HCT116 (cell line): ENCODE measurements at regions not wholly inside any gene's neighbourhood (a gene's known extent, or its start where the extent isn't known, plus 50 kb on each side); places are given as distances from the start of the nearest gene placed in this dataset.

ENCODE experiments used
- ATAC-seq: fragments of 200-7000 bp; cut with Tn5 transposase; 2 replicates; pipeline ENCODE4 v1.9.1; 2020; ENCODE audit warnings: mild to moderate bottlenecking, moderate library complexity
- BruUV-seq: library from RNA; stranded (reverse); fragments of 400-500 nt; replicated peaks from 2 replicates; lab custom pipeline; 2021; lab: Mats Ljungman, UMichigan
- CTCF ChIA-PET: fragments of 300-600 bp; sonication (Branson Sonifier 250); formaldehyde crosslinking; loops from one replicate; lab custom pipeline; 2021; ENCODE audit warnings: antibody characterized with exemption; lab: Charles Lee
- POLR2A ChIA-PET: fragments of 300-600, 350-600 bp; sonication (Branson Sonifier 250); formaldehyde crosslinking; loops from one replicate; lab custom pipeline; 2021; ENCODE audit warnings: antibody characterized with exemption; lab: Charles Lee
- RAD21 ChIA-PET, 2 experiments: fragments of 300-600 bp; sonication (Branson Sonifier 250); formaldehyde crosslinking; loops; one replicate each; lab custom pipeline; 2023; ENCODE audit warnings: low total read pairs in 2 of 2; ENCODE audit not compliant: uncharacterized antibody in 2 of 2, unreplicated experiment in 2 of 2, low non-redundant PET in 1 of 2; lab: Charles Lee
- DNase-seq: peaks from one replicate; pipeline ENCODE4 v3.0.0-alpha.2; 2010; ENCODE audit warnings: low read depth, low spot score
- H2AFZ ChIP-seq: fragments of 200-600 bp; shearing (Covaris generic), sonication (generic); 2 replicates; pipeline ENCODE4 v1.6.1; 2017; ENCODE audit warnings: low read depth, mixed run types, mixed read lengths, antibody characterized with exemption, low read length; ENCODE audit not compliant: poor library complexity, severe bottlenecking
- H3K27ac ChIP-seq: 2 replicates; pipeline ENCODE4 v1.5.1; 2012; ENCODE audit warnings: low read depth, low read length
- H3K27me3 ChIP-seq: fragments of 200-600 bp; sonication (generic); 2 replicates; pipeline ENCODE4 v1.6.1; 2016; ENCODE audit warnings: mixed run types, low read length, mixed read lengths; ENCODE audit not compliant: insufficient read depth
- H3K36me3 ChIP-seq, 2 experiments: fragments of 200-500 bp in 1 of 2; fragments of 200-600 bp in 1 of 2; sonication (Bioruptor generic) in 1 of 2; sonication (generic) in 1 of 2; 2 replicates each; pipeline versions ENCODE4 v1.5.1 to v1.6.1; 2014 to 2016; ENCODE audit warnings: low read length in 2 of 2, inconsistent platforms in 1 of 2, mixed read lengths in 1 of 2, mixed run types in 1 of 2; ENCODE audit not compliant: insufficient read depth in 2 of 2, control insufficient read depth in 1 of 2
- H3K4me1 ChIP-seq, 2 experiments: fragments of 200-600 bp in 1 of 2; sonication (generic) in 1 of 2; 2 replicates each; pipeline versions ENCODE4 v1.5.1 to v1.6.1; 2012 to 2017; ENCODE audit warnings: low read length in 2 of 2, inconsistent platforms in 1 of 2, mild to moderate bottlenecking in 1 of 2, mixed read lengths in 1 of 2, mixed run types in 1 of 2, moderate library complexity in 1 of 2; ENCODE audit not compliant: insufficient read depth in 2 of 2, control insufficient read depth in 1 of 2
- H3K4me2 ChIP-seq: fragments of 200-600 bp; sonication (generic); 2 replicates; pipeline ENCODE4 v1.6.1; 2017; ENCODE audit warnings: mixed run types, low read length, mixed read lengths
- H3K4me3 ChIP-seq, 2 experiments: fragments of 200-600 bp in 1 of 2; sonication (generic) in 1 of 2; replicated peaks in 1 of 2; 2 replicates each; pipeline ENCODE4 v1.5.1; 2011 to 2016; ENCODE audit warnings: low read length in 2 of 2, control low read depth in 1 of 2, low read depth in 1 of 2, mild to moderate bottlenecking in 1 of 2, mixed read lengths in 1 of 2, mixed run types in 1 of 2
- H3K79me2 ChIP-seq: fragments of 200-600 bp; sonication (generic); 2 replicates; pipeline ENCODE4 v1.6.1; 2017; ENCODE audit warnings: mild to moderate bottlenecking, mixed run types, low read length, moderate library complexity, mixed read lengths; ENCODE audit not compliant: insufficient read depth
- H3K9ac ChIP-seq: fragments of 200-600 bp; sonication (generic); 2 replicates; pipeline ENCODE4 v1.6.1; 2016; ENCODE audit warnings: low read length, mixed read lengths
- H3K9me2 ChIP-seq: fragments of 200-600 bp; sonication (generic), shearing (Covaris generic); 2 replicates; pipeline ENCODE4 v1.6.1; 2017; ENCODE audit warnings: mixed run types, mild to moderate bottlenecking, moderate library complexity; ENCODE audit not compliant: insufficient read depth
- H3K9me3 ChIP-seq, 2 experiments: fragments of 200-500 bp in 1 of 2; fragments of 200-600 bp in 1 of 2; sonication (Bioruptor generic) in 1 of 2; sonication (generic) in 1 of 2; 2 replicates each; pipeline ENCODE4 v1.6.1; 2014 to 2017; ENCODE audit warnings: low read length in 2 of 2, mixed read lengths in 2 of 2, inconsistent platforms in 1 of 2, low read depth in 1 of 2, mild to moderate bottlenecking in 1 of 2, mixed run types in 1 of 2, moderate library complexity in 1 of 2; ENCODE audit not compliant: control insufficient read depth in 1 of 2, insufficient read depth in 1 of 2
- H4K20me1 ChIP-seq: fragments of 200-600 bp; sonication (generic), shearing (Covaris generic); 2 replicates; pipeline ENCODE4 v1.6.1; 2017; ENCODE audit warnings: mixed run types, mild to moderate bottlenecking, moderate library complexity; ENCODE audit not compliant: insufficient read depth
- ATF3 ChIP-seq: IDR thresholded peaks from 2 replicates; pipeline ENCODE4 v1.6.1; 2012
- CBX3 ChIP-seq: IDR thresholded peaks from 2 replicates; pipeline ENCODE4 v1.6.1; 2012; ENCODE audit warnings: low read depth
- EGR1 ChIP-seq: IDR thresholded peaks from 2 replicates; pipeline ENCODE4 v1.6.1; 2012; ENCODE audit warnings: low read depth
- ZBTB33 ChIP-seq: IDR thresholded peaks from 2 replicates; pipeline ENCODE4 v1.6.1; 2011; ENCODE audit warnings: mild to moderate bottlenecking, low read length, moderate library complexity; ENCODE audit not compliant: insufficient replicate concordance; ENCODE audit errors: extremely low read depth
- ZNF274 ChIP-seq: fragments of 200-500 bp; sonication (Bioruptor generic); IDR thresholded peaks from 2 replicates; pipeline ENCODE4 v1.6.1; 2014; ENCODE audit warnings: mild to moderate bottlenecking, low read depth, low read length, inconsistent platforms
- intact Hi-C: fragments of 100-400 bp; cut with micrococcal nuclease; formaldehyde crosslinking; loops from 2 replicates; pipeline ENCODE4 v1.10.0; 2022

GRCh38 chr1:8152731-8153702 lies 126.9 kb upstream of the ERRFI1 start:
- CTCF ChIA-PET, result interaction anchor here (2.0 kb wide), 1 partner anchor 13 kb away, joined by 4 read pairs; no protein-coding TSS in a partner anchor
- no peaks in the 10 kb centered on the region for H3K9me2 ChIP-seq
- H4K20me1 ChIP-seq, result no peaks in the 10 kb centered on the region
- TF ChIP-seq ZNF274, result no peak
- TF ChIP-seq CBX3, result peak; percentile 29; the same call in 1 of the 2 replicates
- no peak for TF ChIP-seq ATF3
- no peak for TF ChIP-seq ZBTB33
- TF ChIP-seq EGR1, result no peak
- H3K4me3 ChIP-seq, result no peak overlapping the region
- H3K27me3 ChIP-seq, result no peaks in the 10 kb centered on the region
- POLR2A ChIA-PET, result interaction anchor here (1.1 to 7.2 kb wide), 5 partner anchors 10 to 48 kb away, joined by 3 to 77 read pairs (median 15); no protein-coding TSS in a partner anchor
- no peak overlapping the region for H3K9ac ChIP-seq
- peaks cover 35 to 38% of the 10 kb centered on the region in 2 experiments for H3K4me1 ChIP-seq
- BruUV-seq, result TSS peak; percentile 96
- H3K79me2 ChIP-seq, result no peaks in the 10 kb centered on the region
- DNase-seq (no peak), ATAC-seq (no peak)
- H3K36me3 ChIP-seq, result no peaks in the 10 kb centered on the region
- intact Hi-C loops, result no loop called here
- no peak overlapping the region for H2AFZ ChIP-seq
- peaks cover 0 to 5% of the 10 kb centered on the region in 2 experiments; a peak in 1 of 4 replicates for H3K9me3 ChIP-seq
- peak overlapping the region; percentile 85; the same call in 1 of the 2 replicates for H3K27ac ChIP-seq
- RAD21 ChIA-PET, result no interaction called here
- no peak overlapping the region for H3K4me2 ChIP-seq
